ENCODE measurements at regions not wholly inside any gene's neighbourhood (a gene's known extent, or its start where the extent isn't known, plus 50 kb on each side); places are given as distances from the start of the nearest gene placed in this dataset.

GRCh38 chr2:238587776-238588660 is 161.3 kb downstream of the ASB1 start:
- TF ChIP-seq, protein P1, sequence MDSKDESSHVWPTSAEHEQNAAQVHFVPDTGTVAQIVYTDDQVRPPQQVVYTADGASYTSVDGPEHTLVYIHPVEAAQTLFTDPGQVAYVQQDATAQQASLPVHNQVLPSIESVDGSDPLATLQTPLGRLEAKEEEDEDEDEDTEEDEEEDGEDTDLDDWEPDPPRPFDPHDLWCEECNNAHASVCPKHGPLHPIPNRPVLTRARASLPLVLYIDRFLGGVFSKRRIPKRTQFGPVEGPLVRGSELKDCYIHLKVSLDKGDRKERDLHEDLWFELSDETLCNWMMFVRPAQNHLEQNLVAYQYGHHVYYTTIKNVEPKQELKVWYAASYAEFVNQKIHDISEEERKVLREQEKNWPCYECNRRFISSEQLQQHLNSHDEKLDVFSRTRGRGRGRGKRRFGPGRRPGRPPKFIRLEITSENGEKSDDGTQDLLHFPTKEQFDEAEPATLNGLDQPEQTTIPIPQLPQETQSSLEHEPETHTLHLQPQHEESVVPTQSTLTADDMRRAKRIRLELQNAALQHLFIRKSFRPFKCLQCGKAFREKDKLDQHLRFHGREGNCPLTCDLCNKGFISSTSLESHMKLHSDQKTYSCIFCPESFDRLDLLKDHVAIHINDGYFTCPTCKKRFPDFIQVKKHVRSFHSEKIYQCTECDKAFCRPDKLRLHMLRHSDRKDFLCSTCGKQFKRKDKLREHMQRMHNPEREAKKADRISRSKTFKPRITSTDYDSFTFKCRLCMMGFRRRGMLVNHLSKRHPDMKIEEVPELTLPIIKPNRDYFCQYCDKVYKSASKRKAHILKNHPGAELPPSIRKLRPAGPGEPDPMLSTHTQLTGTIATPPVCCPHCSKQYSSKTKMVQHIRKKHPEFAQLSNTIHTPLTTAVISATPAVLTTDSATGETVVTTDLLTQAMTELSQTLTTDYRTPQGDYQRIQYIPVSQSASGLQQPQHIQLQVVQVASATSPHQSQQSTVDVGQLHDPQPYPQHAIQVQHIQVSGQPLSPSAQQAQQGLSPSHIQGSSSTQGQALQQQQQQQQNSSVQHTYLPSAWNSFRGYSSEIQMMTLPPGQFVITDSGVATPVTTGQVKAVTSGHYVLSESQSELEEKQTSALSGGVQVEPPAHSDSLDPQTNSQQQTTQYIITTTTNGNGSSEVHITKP (tag by site-specific recombination; IDR thresholded peaks at IDR 0.05), result no peak
- TF ChIP-seq ZNF513 (tag by site-specific recombination; IDR thresholded peaks at IDR 0.05), result no peak
- TF ChIP-seq ZNF112 (tag by site-specific recombination; IDR thresholded peaks at IDR 0.05), result no peak
- no peak for TF ChIP-seq ZNF366 (tag by site-specific recombination; conservative IDR thresholded peaks at IDR 0.05)
- TF ChIP-seq KLF10 (tag by site-specific recombination; IDR thresholded peaks at IDR 0.05), result no peak
- no peak for TF ChIP-seq ZNF146 (tag by site-specific recombination; IDR thresholded peaks at IDR 0.05)
- Histone ChIP-seq H3K4me1 (ENCODE audit: control insufficient read depth, insufficient read depth, low read length) (no peaks in the 10 kb centered on the region), H3K36me3 (ENCODE audit: control insufficient read depth in 2 of 2, insufficient read depth in 1 of 2, low read length in 2 of 2) (no peaks in the 10 kb centered on the region), H3K4me3 (ENCODE audit: low read depth, low read length) (no peak overlapping the region), H3K27ac (ENCODE audit: extremely low read depth, low read depth, low read length) (no peak overlapping the region), H3K9me3 (ENCODE audit: control insufficient read depth, insufficient read depth, low read depth, low read length) (no peaks in the 10 kb centered on the region)
- ChIA-PET POLR2A (no interaction called here), CTCF (interaction anchor here (2.1 kb wide), 1 partner anchor 15 kb away, joined by 9 read pairs; no protein-coding TSS in a partner anchor)

- ChIA-PET CTCF (interaction anchor here (2.1 kb wide), 1 partner anchor 17 kb away, joined by 9 read pairs; no protein-coding TSS in a partner anchor), POLR2A (no interaction called here)
- H3K4me3 ChIP-seq (ENCODE audit: low read depth, low read length), result no peak overlapping the region
- H3K36me3 ChIP-seq (ENCODE audit: control insufficient read depth in 2 of 2, insufficient read depth in 1 of 2, low read length in 2 of 2), result no peaks in the 10 kb centered on the region
- no peaks in the 10 kb centered on the region for H3K9me3 ChIP-seq (ENCODE audit: control insufficient read depth, insufficient read depth, low read depth, low read length)
- H3K27ac ChIP-seq (ENCODE audit: extremely low read depth, low read depth, low read length), result no peak overlapping the region
- TF ChIP-seq ZBTB1 (tag by site-specific recombination; IDR thresholded peaks at IDR 0.05) (no peak), ZNF133 (tag by site-specific recombination; IDR thresholded peaks at IDR 0.05) (no peak), GLI2 (tag by site-specific recombination; IDR thresholded peaks at IDR 0.05; ENCODE audit: borderline replicate concordance, low read depth) (no peak), GFI1B (tag by site-specific recombination; IDR thresholded peaks at IDR 0.05) (no peak), ZNF132 (tag by site-specific recombination; IDR thresholded peaks at IDR 0.05; ENCODE audit: borderline replicate concordance) (no peak), REPIN1 (tag by site-specific recombination; IDR thresholded peaks at IDR 0.05; ENCODE audit: low read depth) (no peak), ZNF501 (tag by site-specific recombination; IDR thresholded peaks at IDR 0.05) (no peak), ZNF707 (tag by site-specific recombination; IDR thresholded peaks at IDR 0.05) (no peak), ZNF544 (tag by site-specific recombination; IDR thresholded peaks at IDR 0.05) (no peak), OSR2 (tag by site-specific recombination; IDR thresholded peaks at IDR 0.05) (no peak), ZNF114 (tag by site-specific recombination; IDR thresholded peaks at IDR 0.05) (no peak), YY1 (tag by site-specific recombination; IDR thresholded peaks at IDR 0.05) (no peak), ZBTB8A (tag by site-specific recombination; IDR thresholded peaks at IDR 0.05) (no peak), ZBTB20 (tag by site-specific recombination; IDR thresholded peaks at IDR 0.05) (no peak)
- TF ChIP-seq, protein P2, sequence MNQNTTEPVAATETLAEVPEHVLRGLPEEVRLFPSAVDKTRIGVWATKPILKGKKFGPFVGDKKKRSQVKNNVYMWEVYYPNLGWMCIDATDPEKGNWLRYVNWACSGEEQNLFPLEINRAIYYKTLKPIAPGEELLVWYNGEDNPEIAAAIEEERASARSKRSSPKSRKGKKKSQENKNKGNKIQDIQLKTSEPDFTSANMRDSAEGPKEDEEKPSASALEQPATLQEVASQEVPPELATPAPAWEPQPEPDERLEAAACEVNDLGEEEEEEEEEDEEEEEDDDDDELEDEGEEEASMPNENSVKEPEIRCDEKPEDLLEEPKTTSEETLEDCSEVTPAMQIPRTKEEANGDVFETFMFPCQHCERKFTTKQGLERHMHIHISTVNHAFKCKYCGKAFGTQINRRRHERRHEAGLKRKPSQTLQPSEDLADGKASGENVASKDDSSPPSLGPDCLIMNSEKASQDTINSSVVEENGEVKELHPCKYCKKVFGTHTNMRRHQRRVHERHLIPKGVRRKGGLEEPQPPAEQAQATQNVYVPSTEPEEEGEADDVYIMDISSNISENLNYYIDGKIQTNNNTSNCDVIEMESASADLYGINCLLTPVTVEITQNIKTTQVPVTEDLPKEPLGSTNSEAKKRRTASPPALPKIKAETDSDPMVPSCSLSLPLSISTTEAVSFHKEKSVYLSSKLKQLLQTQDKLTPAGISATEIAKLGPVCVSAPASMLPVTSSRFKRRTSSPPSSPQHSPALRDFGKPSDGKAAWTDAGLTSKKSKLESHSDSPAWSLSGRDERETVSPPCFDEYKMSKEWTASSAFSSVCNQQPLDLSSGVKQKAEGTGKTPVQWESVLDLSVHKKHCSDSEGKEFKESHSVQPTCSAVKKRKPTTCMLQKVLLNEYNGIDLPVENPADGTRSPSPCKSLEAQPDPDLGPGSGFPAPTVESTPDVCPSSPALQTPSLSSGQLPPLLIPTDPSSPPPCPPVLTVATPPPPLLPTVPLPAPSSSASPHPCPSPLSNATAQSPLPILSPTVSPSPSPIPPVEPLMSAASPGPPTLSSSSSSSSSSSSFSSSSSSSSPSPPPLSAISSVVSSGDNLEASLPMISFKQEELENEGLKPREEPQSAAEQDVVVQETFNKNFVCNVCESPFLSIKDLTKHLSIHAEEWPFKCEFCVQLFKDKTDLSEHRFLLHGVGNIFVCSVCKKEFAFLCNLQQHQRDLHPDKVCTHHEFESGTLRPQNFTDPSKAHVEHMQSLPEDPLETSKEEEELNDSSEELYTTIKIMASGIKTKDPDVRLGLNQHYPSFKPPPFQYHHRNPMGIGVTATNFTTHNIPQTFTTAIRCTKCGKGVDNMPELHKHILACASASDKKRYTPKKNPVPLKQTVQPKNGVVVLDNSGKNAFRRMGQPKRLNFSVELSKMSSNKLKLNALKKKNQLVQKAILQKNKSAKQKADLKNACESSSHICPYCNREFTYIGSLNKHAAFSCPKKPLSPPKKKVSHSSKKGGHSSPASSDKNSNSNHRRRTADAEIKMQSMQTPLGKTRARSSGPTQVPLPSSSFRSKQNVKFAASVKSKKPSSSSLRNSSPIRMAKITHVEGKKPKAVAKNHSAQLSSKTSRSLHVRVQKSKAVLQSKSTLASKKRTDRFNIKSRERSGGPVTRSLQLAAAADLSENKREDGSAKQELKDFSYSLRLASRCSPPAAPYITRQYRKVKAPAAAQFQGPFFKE (tag by site-specific recombination; IDR thresholded peaks at IDR 0.05; ENCODE audit: borderline replicate concordance), result no peak
- H3K4me1 ChIP-seq (ENCODE audit: control insufficient read depth, insufficient read depth, low read length), result no peaks in the 10 kb centered on the region
Observed at GRCh38 chr2:238589591-238590460, 163.1 kb downstream of the ASB1 start.
